ENCODE measurements at regions not wholly inside any gene's neighbourhood (a gene's known extent, or its start where the extent isn't known, plus 50 kb on each side); places are given as distances from the start of the nearest gene placed in this dataset.

GRCh38 chr15:47203993-47204392 is 513.3 kb upstream of the SEMA6D start:
- no peak overlapping the region for H3K27ac Mint-ChIP-seq
- no peak for TF ChIP-seq CTCF (conservative IDR thresholded peaks at IDR 0.05)
- Histone ChIP-seq H3K27me3 (ENCODE audit: control insufficient read depth, insufficient read depth, low read length, poor library complexity, severe bottlenecking) (no peaks in the 10 kb centered on the region), H3K4me1 (ENCODE audit: control insufficient read depth, insufficient read depth, low read length) (peaks cover 15% of the 10 kb centered on the region), H3K36me3 (ENCODE audit: control insufficient read depth, insufficient read depth, low read length) (no peaks in the 10 kb centered on the region), H3K4me3 (ENCODE audit: low read length) (no peak overlapping the region), H3K9ac (ENCODE audit: extremely low read depth, low read length, poor library complexity, severe bottlenecking) (no peak overlapping the region), H3K9me3 (ENCODE audit: control insufficient read depth, low read length) (no peaks in the 10 kb centered on the region), H3K27ac (ENCODE audit: low read depth, low read length) (no peak overlapping the region)
- 67% methylated on average over 1 of the region's 1 CpG; no CpG with 5 or more reads in 1 of the 2 experiments for WGBS, 2 experiments (ENCODE audit: insufficient coverage in 1 of 2, insufficient read length in 1 of 2)
- H3K4me3 Mint-ChIP-seq: no peak overlapping the region
- no peaks in the 10 kb centered on the region for H3K27me3 Mint-ChIP-seq (ENCODE audit: insufficient read depth)
- no peaks in the 10 kb centered on the region for H3K36me3 Mint-ChIP-seq (ENCODE audit: low read depth)
- DNase-seq: no peak
- no peaks in the 10 kb centered on the region for H3K9me3 Mint-ChIP-seq
- peaks cover 40% of the 10 kb centered on the region for H3K4me1 Mint-ChIP-seq

GRCh38 chr15:47206358-47206978 is 510.8 kb upstream of the SEMA6D start:
- Histone ChIP-seq H3K9me3 (ENCODE audit: control insufficient read depth, low read length) (no peaks in the 10 kb centered on the region), H3K27me3 (ENCODE audit: control insufficient read depth, insufficient read depth, low read length, poor library complexity, severe bottlenecking) (no peaks in the 10 kb centered on the region), H3K4me3 (ENCODE audit: low read length) (no peak overlapping the region), H3K4me1 (ENCODE audit: control insufficient read depth, insufficient read depth, low read length) (peaks cover 11% of the 10 kb centered on the region), H3K27ac (ENCODE audit: low read depth, low read length) (no peak overlapping the region), H3K36me3 (ENCODE audit: control insufficient read depth, insufficient read depth, low read length) (no peaks in the 10 kb centered on the region), H3K9ac (ENCODE audit: extremely low read depth, low read length, poor library complexity, severe bottlenecking) (no peak overlapping the region)
- DNase-seq: peak; percentile 58
- H3K36me3 Mint-ChIP-seq (ENCODE audit: low read depth): no peaks in the 10 kb centered on the region
- peaks cover 27% of the 10 kb centered on the region for H3K4me1 Mint-ChIP-seq
- no peak overlapping the region for H3K4me3 Mint-ChIP-seq
- H3K27ac Mint-ChIP-seq: no peak overlapping the region
- H3K27me3 Mint-ChIP-seq (ENCODE audit: insufficient read depth): no peaks in the 10 kb centered on the region
- WGBS, 2 experiments (ENCODE audit: insufficient coverage in 1 of 2, insufficient read length in 1 of 2): 72 to 79% methylated on average over 5 to 7 of the region's 7 CpGs
- TF ChIP-seq CTCF (conservative IDR thresholded peaks at IDR 0.05): no peak
- H3K9me3 Mint-ChIP-seq: no peaks in the 10 kb centered on the region

DNA sequence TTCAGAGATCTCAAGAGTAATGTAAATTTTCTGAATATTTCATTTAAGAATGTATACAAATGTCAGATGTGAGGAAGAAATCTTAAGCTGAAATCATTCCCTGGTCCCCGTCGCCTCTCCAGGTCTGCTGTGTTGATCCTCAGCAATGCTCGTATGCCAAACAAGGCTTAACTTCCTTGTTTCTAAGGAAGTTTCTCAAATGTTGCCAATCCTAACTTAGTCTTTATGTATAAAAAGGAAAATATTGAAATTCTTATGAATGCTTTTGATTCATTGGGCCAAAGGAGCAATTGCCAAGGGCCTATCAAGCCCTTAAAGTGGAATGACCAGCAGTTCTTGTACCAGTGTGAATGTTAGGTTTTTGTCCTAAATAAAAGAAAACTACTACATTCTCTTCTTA is 507.7 kb upstream of the SEMA6D start:
- Histone ChIP-seq H3K9ac (ENCODE audit: extremely low read depth, low read length, poor library complexity, severe bottlenecking) (no peak overlapping the region), H3K36me3 (ENCODE audit: control insufficient read depth, insufficient read depth, low read length) (no peaks in the 10 kb centered on the region), H3K4me3 (ENCODE audit: low read length) (no peak overlapping the region), H3K27me3 (ENCODE audit: control insufficient read depth, insufficient read depth, low read length, poor library complexity, severe bottlenecking) (no peaks in the 10 kb centered on the region), H3K9me3 (ENCODE audit: control insufficient read depth, low read length) (no peaks in the 10 kb centered on the region), H3K27ac (ENCODE audit: low read depth, low read length) (no peak overlapping the region), H3K4me1 (ENCODE audit: control insufficient read depth, insufficient read depth, low read length) (peaks cover 2% of the 10 kb centered on the region)
- DNase-seq: no peak
- no peaks in the 10 kb centered on the region for H3K9me3 Mint-ChIP-seq
- H3K27ac Mint-ChIP-seq: no peak overlapping the region
- peaks cover 26% of the 10 kb centered on the region for H3K4me1 Mint-ChIP-seq
- no peaks in the 10 kb centered on the region for H3K27me3 Mint-ChIP-seq (ENCODE audit: insufficient read depth)
- H3K36me3 Mint-ChIP-seq (ENCODE audit: low read depth): no peaks in the 10 kb centered on the region
- TF ChIP-seq CTCF (conservative IDR thresholded peaks at IDR 0.05): no peak
- WGBS, 2 experiments (ENCODE audit: insufficient coverage in 1 of 2, insufficient read length in 1 of 2): 100% methylated on average over 2 to 3 of the region's 3 CpGs
- H3K4me3 Mint-ChIP-seq: no peak overlapping the region
